ENCODE measurements at regions not wholly inside any gene's neighbourhood (a gene's known extent, or its start where the extent isn't known, plus 50 kb on each side); places are given as distances from the start of the nearest gene placed in this dataset.

DNA sequence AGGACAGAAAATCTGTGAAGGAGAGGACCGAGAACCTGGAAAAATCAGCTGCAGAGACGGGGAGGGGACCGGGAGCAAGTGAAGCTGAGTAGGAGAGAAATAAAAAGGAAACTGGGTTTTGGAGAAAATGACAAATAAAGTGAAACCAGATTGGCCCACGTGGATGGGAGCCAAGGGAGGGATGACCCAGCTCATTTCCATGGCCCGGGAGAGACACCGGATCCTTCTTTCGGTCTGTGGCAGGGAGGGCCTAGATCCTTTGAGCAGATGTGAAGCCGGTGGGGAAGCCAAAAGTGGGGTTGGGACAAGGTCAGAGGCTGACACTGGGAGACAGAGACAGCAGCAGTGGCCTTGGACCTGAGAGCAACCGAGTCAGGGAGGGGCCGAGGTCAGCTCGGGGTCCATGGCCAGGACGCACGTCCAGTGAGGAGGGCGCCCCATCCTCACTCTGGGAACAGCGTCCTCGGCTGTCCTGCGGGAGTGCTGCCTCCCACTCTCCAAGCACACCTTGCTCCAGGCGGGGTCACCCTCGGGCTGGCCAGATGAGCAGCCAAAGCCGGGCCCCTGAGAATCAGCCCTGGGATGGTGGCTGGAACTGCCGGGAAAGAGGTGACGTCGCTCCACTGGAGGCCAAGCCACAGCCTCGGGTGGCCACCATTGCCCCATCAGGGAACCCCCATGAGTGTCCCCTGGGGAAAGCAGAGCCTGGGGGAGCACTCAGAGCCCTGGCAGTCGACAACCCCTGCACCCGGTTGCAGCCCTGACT is 50.8 kb upstream of the CDR2 start:
- Histone ChIP-seq H3K4me2 (no peak overlapping the region), H3K79me2 (ENCODE audit: insufficient read depth, low read depth) (no peaks in the 10 kb centered on the region), H3K27me3 (ENCODE audit: insufficient read depth, low read depth) (no peaks in the 10 kb centered on the region), H3K9ac (no peak overlapping the region), H3K4me3 (IDR thresholded peaks at IDR 0.05; ENCODE audit: insufficient read depth, low read depth, low read length) (no peak overlapping the region), H2AFZ (ENCODE audit: low read depth) (no peak overlapping the region), H3K4me1 (ENCODE audit: low read depth, poor library complexity, severe bottlenecking) (no peaks in the 10 kb centered on the region), H3K27ac (no peak overlapping the region), H4K20me1 (ENCODE audit: insufficient read depth) (no peaks in the 10 kb centered on the region), H3K36me3 (ENCODE audit: insufficient read depth) (peaks cover 7% of the 10 kb centered on the region; the same call in 1 of the 2 replicates)
- TF ChIP-seq, protein P1, sequence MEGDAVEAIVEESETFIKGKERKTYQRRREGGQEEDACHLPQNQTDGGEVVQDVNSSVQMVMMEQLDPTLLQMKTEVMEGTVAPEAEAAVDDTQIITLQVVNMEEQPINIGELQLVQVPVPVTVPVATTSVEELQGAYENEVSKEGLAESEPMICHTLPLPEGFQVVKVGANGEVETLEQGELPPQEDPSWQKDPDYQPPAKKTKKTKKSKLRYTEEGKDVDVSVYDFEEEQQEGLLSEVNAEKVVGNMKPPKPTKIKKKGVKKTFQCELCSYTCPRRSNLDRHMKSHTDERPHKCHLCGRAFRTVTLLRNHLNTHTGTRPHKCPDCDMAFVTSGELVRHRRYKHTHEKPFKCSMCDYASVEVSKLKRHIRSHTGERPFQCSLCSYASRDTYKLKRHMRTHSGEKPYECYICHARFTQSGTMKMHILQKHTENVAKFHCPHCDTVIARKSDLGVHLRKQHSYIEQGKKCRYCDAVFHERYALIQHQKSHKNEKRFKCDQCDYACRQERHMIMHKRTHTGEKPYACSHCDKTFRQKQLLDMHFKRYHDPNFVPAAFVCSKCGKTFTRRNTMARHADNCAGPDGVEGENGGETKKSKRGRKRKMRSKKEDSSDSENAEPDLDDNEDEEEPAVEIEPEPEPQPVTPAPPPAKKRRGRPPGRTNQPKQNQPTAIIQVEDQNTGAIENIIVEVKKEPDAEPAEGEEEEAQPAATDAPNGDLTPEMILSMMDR (conservative IDR thresholded peaks at IDR 0.05; ENCODE audit: low read depth, low read length), result no peak

DNA sequence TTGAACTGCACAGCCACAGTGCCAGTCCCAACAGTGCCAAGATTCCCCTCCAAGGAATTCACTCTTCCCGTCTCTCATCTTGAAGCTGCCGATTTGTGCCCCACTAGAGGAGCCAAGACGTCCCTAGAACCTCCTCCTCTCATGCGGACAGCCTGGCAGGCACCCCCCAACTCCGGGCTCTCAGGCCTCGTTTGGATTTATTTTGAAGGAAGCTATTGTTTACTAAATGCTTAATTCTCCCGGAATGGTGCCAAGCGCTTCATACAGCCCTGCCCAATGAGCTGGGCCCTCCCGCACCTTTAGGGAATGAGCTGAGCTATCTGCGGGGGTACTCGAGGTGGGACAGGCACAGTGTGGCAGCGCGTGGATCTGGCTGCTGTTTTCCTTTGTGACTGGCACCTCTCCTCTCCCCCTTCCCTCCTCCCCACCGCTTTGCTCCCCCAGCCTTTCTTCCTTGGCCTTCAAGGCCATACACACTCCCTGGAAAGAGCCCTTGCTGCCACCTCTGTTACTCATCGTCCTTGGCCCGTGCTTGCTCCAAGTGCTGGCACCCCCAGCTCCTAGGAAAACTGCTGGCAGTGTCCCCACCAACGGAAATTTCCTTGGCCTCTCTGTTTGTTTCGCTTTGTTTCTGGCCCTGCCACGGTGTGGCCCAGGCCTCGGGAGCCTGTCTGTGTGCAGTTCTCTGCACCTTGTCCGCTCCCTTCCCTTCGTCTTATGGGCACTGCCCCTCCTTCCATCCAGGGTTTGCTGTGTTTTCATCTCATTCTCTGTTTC is 49.9 kb upstream of the CDR2 start:
- no peaks in the 10 kb centered on the region for H3K4me1 ChIP-seq (ENCODE audit: low read depth, poor library complexity, severe bottlenecking)
- H4K20me1 ChIP-seq (ENCODE audit: insufficient read depth), result no peaks in the 10 kb centered on the region
- no peaks in the 10 kb centered on the region for H3K79me2 ChIP-seq (ENCODE audit: insufficient read depth, low read depth)
- no peak overlapping the region for H3K27ac ChIP-seq
- H2AFZ ChIP-seq (ENCODE audit: low read depth), result no peak overlapping the region
- no peak overlapping the region for H3K4me3 ChIP-seq (IDR thresholded peaks at IDR 0.05; ENCODE audit: insufficient read depth, low read depth, low read length)
- peaks cover 6% of the 10 kb centered on the region; the same call in 1 of the 2 replicates for H3K36me3 ChIP-seq (ENCODE audit: insufficient read depth)
- no peaks in the 10 kb centered on the region for H3K27me3 ChIP-seq (ENCODE audit: insufficient read depth, low read depth)
- H3K4me2 ChIP-seq, result no peak overlapping the region
- TF ChIP-seq, protein P1 (conservative IDR thresholded peaks at IDR 0.05; ENCODE audit: low read depth, low read length), result no peak
- no peak overlapping the region for H3K9ac ChIP-seq
